Inflammatory macrophage treated with lipopolysaccharide for 1 hour (primary cell): ENCODE measurements at regions not wholly inside any gene's neighbourhood (a gene's known extent, or its start where the extent isn't known, plus 50 kb on each side); places are given as distances from the start of the nearest gene placed in this dataset.
"Not testable (repeated sequence)": the region's sequence is repeated elsewhere in the genome, so short reads cannot be mapped to it uniquely, and the experiment has no call there.

ENCODE experiments used
- DNase-seq, 2 donors: peaks; one replicate each; pipeline ENCODE4 v3.0.0-alpha.2; 2020 to 2022

- no peak for DNase-seq
Observed at GRCh38 chr13:107641574-107641973, 573.8 kb downstream of the LIG4 start.

DNA sequence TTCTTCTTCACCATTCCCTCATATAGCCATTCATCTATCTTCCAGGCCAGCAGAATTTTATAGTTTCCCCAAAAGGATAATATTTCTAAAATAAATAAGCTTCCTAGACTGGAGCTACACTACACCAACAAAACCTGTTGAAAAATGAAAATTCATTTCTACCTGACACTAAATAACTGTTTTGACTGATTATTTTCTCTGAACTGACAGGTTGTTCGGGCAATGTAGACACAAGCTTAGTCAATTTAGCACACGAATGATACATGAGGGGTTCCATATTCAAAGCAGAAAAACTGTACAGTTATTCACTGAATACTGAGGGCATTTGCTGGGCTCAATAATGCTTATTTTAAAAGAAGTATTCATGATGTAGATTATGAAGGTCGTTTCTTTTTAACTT, 589.7 kb downstream of the LIG4 start:
- no peak for DNase-seq

- DNase-seq: no peak
Observed at GRCh38 chr13:107617527-107617926, 597.8 kb downstream of the LIG4 start.

GRCh38 chr13:107612376-107612775, 603.0 kb downstream of the LIG4 start:
- DNase-seq: no peak

DNA sequence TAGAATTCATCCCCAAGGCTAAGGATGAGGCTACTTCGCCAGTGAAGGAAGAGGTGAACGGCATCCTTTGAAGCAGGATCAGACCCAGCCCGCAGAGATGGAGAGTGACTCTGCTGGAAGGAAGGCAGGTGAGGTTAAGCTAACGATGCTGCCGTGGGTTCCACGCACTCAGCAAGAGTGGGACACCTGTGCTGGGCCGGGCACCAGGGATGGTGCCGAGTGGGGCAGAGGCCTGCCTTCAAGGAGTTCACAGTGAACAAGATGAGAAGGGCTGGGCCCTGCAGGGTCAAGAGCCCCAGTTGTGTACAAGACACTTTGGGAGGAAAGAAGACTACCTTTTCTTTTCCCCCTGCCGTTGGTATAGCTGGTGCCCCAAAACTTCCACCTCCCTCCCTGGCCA, 606.6 kb downstream of the LIG4 start:
- DNase-seq: no peak

DNA sequence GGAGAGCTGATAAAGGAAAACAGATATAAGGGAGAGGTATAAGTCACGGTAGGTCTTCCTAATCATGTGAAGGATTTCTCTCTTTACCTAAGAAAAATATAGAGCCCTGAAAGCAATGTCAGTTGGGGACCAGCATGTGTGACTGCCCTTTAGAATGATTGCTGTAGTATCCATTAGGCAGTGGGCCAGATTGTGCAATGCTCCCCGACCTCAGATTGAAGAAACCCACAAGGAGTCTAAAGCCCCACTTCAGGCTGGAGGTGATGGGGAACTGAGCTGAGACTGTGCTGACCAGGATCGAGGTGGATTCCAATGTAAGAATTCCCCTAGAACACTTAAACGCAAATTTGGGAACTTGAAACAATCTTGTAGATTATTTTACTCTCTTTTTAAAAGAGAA, 614.4 kb downstream of the LIG4 start:
- no peak for DNase-seq

DNA sequence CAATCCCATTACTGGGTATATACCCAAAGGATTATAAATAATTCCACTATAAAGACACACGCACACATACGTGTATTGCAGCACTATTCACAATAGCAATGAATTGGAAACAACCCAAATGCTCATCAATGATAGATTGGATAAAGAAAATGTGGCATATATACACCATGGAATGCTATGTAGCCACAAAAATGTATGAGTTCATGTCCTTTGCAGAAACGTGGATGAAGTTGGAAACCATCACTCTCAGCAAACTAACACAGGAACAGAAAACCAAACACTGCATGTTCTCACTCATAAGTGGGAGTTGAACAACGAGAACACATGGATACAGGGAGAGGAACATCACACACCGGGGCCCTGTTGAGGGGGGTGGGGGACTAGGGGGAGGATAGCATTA, 619.0 kb downstream of the LIG4 start:
- not testable (repeated sequence) for DNase-seq

DNA sequence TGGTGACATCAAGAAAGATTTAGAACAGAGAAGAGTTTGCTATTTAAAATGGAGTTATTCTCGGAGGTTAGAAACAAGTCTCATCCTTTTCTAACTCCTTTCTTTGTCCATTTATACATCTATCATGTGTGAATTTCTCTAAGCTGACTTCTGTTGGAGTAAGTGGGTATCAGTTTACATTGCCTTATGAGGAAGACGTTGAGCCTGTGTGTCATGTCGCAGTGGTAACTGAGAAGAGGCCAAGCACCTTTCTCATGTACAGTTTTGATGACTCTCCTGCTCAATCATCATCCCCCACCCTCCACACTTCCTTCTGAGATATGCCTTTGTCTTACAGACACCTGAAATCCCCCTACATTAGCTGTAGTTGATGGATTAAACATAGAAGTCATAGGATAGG, 624.8 kb downstream of the LIG4 start:
- DNase-seq: no peak

DNA sequence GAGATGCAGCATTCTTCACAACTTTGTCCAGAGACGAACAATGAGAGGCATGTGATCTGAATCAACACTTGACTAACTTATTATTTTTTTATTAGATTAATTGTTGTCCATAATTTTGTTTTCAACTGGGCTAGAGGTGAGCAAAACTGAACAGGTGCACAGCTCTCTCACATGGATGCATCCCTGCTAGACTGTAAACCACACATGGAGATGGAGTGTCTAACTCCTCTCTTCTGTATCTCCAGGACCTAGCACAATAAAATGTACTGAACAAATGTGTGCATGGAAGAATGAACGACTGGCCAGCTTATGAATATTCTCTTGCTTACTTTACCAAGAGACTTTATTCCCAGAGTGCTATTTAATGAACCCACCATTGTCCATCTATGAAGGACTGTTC, 627.7 kb downstream of the LIG4 start:
- no peak for DNase-seq

DNA sequence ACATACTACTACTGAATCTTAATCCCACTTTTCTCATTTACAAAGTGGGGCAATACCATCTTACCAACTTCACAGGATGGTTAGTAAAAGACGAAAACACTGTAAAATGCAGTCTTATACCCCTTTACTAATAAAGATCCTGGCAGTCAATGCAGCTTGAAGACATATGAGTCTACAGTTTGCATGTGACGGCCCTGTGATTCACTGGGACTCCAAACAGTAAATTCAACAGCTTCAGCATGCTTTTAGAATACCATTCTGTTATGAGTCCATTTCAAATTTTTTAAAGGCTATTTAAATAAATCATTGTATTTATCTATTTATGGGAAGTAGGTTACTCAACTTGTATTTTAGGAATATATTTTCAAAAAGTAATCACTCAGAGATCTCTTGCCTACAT, 629.1 kb downstream of the LIG4 start:
- no peak for DNase-seq

GRCh38 chr13:107585469-107586180, 629.7 kb downstream of the LIG4 start:
- no peak for DNase-seq

- DNase-seq: no peak
Observed at GRCh38 chr13:107582171-107582570, 633.2 kb downstream of the LIG4 start.

DNA sequence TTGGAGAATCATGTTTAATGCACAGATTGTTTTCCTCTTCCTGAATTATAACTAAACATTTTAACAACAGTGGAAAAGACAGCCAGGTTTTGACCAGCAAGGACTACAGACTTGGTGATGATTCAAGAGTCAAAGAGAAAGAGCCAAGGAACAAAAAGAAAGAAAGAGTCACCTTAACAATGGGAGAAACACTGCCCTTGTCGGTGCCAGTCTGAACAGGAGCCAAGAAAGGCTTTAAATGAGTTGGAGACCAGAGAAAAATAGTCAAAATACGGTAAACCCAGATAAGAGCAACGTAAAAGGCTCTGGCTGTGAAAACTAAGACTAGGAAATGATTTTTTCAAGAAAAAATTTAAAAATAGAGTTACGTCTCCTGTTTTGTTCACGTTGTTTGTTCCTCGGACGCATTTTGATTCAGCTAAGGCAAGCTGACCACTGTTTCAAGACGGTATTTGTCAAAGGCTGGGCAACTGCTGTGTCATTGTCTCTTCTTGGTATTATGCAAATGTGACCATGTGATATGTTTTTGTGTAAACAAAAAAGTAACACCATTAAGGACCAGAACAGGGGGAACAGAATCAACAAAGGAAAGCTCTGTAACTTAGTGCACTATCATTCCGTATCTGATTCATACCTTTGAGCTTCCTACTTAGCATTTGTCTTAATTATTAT, 634.5 kb downstream of the LIG4 start:
- no peak for DNase-seq

DNA sequence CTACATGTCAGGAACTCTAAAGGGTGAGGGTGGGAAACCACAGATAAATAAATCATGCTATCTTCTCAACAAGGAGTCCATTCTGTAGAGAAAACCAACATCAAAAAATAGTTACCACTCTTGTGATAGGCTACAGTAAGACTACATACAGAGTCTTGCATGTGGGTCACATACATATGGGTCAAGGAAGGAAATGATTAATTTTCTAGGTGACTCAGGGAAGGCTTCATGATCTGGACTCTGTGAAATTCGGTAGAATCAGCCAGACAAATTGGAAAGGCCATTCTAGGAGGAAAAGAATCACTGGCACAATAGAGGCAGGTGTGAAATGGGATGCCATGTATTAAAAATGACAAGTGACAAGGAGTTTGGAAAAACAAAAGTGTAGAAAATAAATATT, 638.9 kb downstream of the LIG4 start:
- DNase-seq: no peak

- DNase-seq: no peak
Observed at GRCh38 chr13:107574517-107575210, 640.7 kb downstream of the LIG4 start.

GRCh38 chr13:107573184-107573583, 642.2 kb downstream of the LIG4 start:
- DNase-seq: no peak

DNA sequence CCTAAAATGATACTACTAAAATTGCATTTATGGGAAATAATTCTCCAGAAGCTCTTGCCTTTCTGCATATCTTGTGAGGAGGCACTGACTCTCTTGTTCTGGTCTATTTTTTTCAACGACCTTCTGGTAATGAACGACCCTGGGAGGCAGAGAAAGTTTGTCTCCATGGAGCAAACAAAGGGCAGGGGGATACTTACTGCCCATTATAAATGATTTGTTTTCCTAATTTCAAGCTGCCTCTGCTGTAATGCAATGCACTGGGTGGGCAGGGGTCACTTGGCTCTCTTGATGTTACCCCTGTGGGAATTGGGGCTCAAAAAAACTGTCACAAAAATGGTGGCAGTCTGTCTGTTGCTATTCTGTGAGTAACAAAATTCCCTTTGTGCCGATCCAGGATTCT, 643.2 kb downstream of the LIG4 start:
- no peak for DNase-seq

DNA sequence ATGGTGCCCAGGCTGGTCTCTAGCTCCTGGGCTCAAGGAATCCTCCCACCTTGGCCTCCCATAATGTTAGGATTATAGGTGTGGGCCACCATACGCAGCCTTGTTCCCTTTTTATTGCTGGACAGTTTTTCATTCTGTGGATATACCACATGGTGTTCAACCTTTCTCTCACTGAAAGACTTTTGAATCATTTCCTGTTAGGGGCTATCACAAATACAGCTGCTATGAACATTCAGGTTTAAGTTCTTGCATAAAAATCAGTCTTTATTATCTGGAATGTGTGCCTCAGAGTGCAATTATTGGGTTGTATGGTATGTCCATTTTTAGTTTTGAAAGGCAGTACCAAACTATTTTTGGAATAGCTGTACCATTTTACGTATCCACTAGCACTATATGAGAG, 647.2 kb downstream of the LIG4 start:
- DNase-seq: no peak

- no peak for DNase-seq
Observed at GRCh38 chr13:107563099-107563925, 652.0 kb downstream of the LIG4 start.

- no peak for DNase-seq
Observed at GRCh38 chr13:107562203-107562602, 653.1 kb downstream of the LIG4 start.

DNA sequence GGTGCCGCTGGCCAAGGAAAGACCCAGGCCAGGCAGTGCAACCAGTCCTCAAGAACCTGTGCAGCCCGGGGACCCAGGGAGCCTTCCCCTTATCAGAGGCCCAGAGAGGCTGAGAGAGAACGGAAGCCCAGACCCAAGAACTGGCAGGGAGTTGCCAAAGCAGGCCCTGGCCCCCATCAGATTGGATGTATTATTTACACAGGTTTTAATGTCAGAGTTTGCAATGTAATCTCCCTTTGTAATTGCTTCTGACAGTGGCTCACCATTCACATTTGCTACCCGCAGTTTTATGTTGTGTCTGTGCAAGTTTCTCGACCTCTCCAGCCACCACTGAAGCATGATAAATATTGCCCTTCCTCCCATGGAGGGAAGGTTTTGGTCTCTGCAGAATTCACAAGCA, 660.9 kb downstream of the LIG4 start:
- no peak for DNase-seq

DNA sequence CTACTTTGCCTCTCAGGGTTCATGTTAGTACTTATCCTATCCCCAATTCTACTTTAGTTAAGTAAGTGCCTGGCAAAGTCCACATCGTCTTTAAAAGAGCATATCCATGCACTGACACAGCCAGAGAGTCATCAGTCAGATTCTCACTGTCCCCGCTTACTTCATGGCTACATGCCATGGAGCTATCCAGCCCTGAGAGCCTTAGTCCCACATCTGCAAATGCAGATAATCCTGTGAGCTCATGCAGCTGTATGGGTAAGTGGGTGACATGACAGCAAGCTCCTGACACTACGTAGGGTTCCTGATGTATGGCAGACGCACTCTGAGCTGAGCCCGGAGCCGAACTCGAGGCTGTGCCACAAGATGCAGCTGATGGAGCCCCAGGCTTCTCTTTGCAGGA, 661.5 kb downstream of the LIG4 start:
- DNase-seq: no peak

GRCh38 chr13:107551521-107551920, 663.8 kb downstream of the LIG4 start:
- no peak for DNase-seq
